HCT116 (cell line): ENCODE measurements at regions not wholly inside any gene's neighbourhood (a gene's known extent, or its start where the extent isn't known, plus 50 kb on each side); places are given as distances from the start of the nearest gene placed in this dataset.

Experiments
- ATAC-seq: fragments of 200-7000 bp; cut with Tn5 transposase; 2 replicates; pipeline ENCODE4 v1.9.1; 2020; ENCODE audit warnings: mild to moderate bottlenecking, moderate library complexity
- BruUV-seq: library from RNA; stranded (reverse); fragments of 400-500 nt; replicated peaks from 2 replicates; lab custom pipeline; 2021; lab: Mats Ljungman, UMichigan
- CTCF ChIA-PET: fragments of 300-600 bp; sonication (Branson Sonifier 250); formaldehyde crosslinking; loops from one replicate; lab custom pipeline; 2021; ENCODE audit warnings: antibody characterized with exemption; lab: Charles Lee
- POLR2A ChIA-PET: fragments of 300-600, 350-600 bp; sonication (Branson Sonifier 250); formaldehyde crosslinking; loops from one replicate; lab custom pipeline; 2021; ENCODE audit warnings: antibody characterized with exemption; lab: Charles Lee
- RAD21 ChIA-PET, 2 experiments: fragments of 300-600 bp; sonication (Branson Sonifier 250); formaldehyde crosslinking; loops; one replicate each; lab custom pipeline; 2023; ENCODE audit warnings: low total read pairs in 2 of 2; ENCODE audit not compliant: uncharacterized antibody in 2 of 2, unreplicated experiment in 2 of 2, low non-redundant PET in 1 of 2; lab: Charles Lee
- DNase-seq: peaks from one replicate; pipeline ENCODE4 v3.0.0-alpha.2; 2010; ENCODE audit warnings: low read depth, low spot score
- H2AFZ ChIP-seq: fragments of 200-600 bp; shearing (Covaris generic), sonication (generic); 2 replicates; pipeline ENCODE4 v1.6.1; 2017; ENCODE audit warnings: low read depth, mixed run types, mixed read lengths, antibody characterized with exemption, low read length; ENCODE audit not compliant: poor library complexity, severe bottlenecking
- H3K27ac ChIP-seq: 2 replicates; pipeline ENCODE4 v1.5.1; 2012; ENCODE audit warnings: low read depth, low read length
- H3K27me3 ChIP-seq: fragments of 200-600 bp; sonication (generic); 2 replicates; pipeline ENCODE4 v1.6.1; 2016; ENCODE audit warnings: mixed run types, low read length, mixed read lengths; ENCODE audit not compliant: insufficient read depth
- H3K36me3 ChIP-seq, 2 experiments: fragments of 200-500 bp in 1 of 2; fragments of 200-600 bp in 1 of 2; sonication (Bioruptor generic) in 1 of 2; sonication (generic) in 1 of 2; 2 replicates each; pipeline versions ENCODE4 v1.5.1 to v1.6.1; 2014 to 2016; ENCODE audit warnings: low read length in 2 of 2, inconsistent platforms in 1 of 2, mixed read lengths in 1 of 2, mixed run types in 1 of 2; ENCODE audit not compliant: insufficient read depth in 2 of 2, control insufficient read depth in 1 of 2
- H3K4me1 ChIP-seq, 2 experiments: fragments of 200-600 bp in 1 of 2; sonication (generic) in 1 of 2; 2 replicates each; pipeline versions ENCODE4 v1.5.1 to v1.6.1; 2012 to 2017; ENCODE audit warnings: low read length in 2 of 2, inconsistent platforms in 1 of 2, mild to moderate bottlenecking in 1 of 2, mixed read lengths in 1 of 2, mixed run types in 1 of 2, moderate library complexity in 1 of 2; ENCODE audit not compliant: insufficient read depth in 2 of 2, control insufficient read depth in 1 of 2
- H3K4me2 ChIP-seq: fragments of 200-600 bp; sonication (generic); 2 replicates; pipeline ENCODE4 v1.6.1; 2017; ENCODE audit warnings: mixed run types, low read length, mixed read lengths
- H3K4me3 ChIP-seq, 2 experiments: fragments of 200-600 bp in 1 of 2; sonication (generic) in 1 of 2; replicated peaks in 1 of 2; 2 replicates each; pipeline ENCODE4 v1.5.1; 2011 to 2016; ENCODE audit warnings: low read length in 2 of 2, control low read depth in 1 of 2, low read depth in 1 of 2, mild to moderate bottlenecking in 1 of 2, mixed read lengths in 1 of 2, mixed run types in 1 of 2
- H3K79me2 ChIP-seq: fragments of 200-600 bp; sonication (generic); 2 replicates; pipeline ENCODE4 v1.6.1; 2017; ENCODE audit warnings: mild to moderate bottlenecking, mixed run types, low read length, moderate library complexity, mixed read lengths; ENCODE audit not compliant: insufficient read depth
- H3K9ac ChIP-seq: fragments of 200-600 bp; sonication (generic); 2 replicates; pipeline ENCODE4 v1.6.1; 2016; ENCODE audit warnings: low read length, mixed read lengths
- H3K9me2 ChIP-seq: fragments of 200-600 bp; sonication (generic), shearing (Covaris generic); 2 replicates; pipeline ENCODE4 v1.6.1; 2017; ENCODE audit warnings: mixed run types, mild to moderate bottlenecking, moderate library complexity; ENCODE audit not compliant: insufficient read depth
- H3K9me3 ChIP-seq, 2 experiments: fragments of 200-500 bp in 1 of 2; fragments of 200-600 bp in 1 of 2; sonication (Bioruptor generic) in 1 of 2; sonication (generic) in 1 of 2; 2 replicates each; pipeline ENCODE4 v1.6.1; 2014 to 2017; ENCODE audit warnings: low read length in 2 of 2, mixed read lengths in 2 of 2, inconsistent platforms in 1 of 2, low read depth in 1 of 2, mild to moderate bottlenecking in 1 of 2, mixed run types in 1 of 2, moderate library complexity in 1 of 2; ENCODE audit not compliant: control insufficient read depth in 1 of 2, insufficient read depth in 1 of 2
- H4K20me1 ChIP-seq: fragments of 200-600 bp; sonication (generic), shearing (Covaris generic); 2 replicates; pipeline ENCODE4 v1.6.1; 2017; ENCODE audit warnings: mixed run types, mild to moderate bottlenecking, moderate library complexity; ENCODE audit not compliant: insufficient read depth
- EGR1 ChIP-seq: IDR thresholded peaks from 2 replicates; pipeline ENCODE4 v1.6.1; 2012; ENCODE audit warnings: low read depth
- EZH2 ChIP-seq: fragments of 200-600 bp; sonication (generic); IDR thresholded peaks from 2 replicates; pipeline ENCODE4 v1.6.1; 2017; ENCODE audit warnings: antibody characterized with exemption, mixed run types
- MAX ChIP-seq: IDR thresholded peaks from 2 replicates; pipeline ENCODE4 v1.6.1; 2012
- POLR2A ChIP-seq: IDR thresholded peaks from 2 replicates; pipeline ENCODE4 v1.7.0; 2011; ENCODE audit warnings: borderline replicate concordance; ENCODE audit not compliant: insufficient read depth, insufficient read length; ENCODE audit errors: extremely low read depth
- RAD21 ChIP-seq: IDR thresholded peaks from 2 replicates; pipeline ENCODE4 v1.6.1; 2012; ENCODE audit warnings: low read depth, mild to moderate bottlenecking
- SP1 ChIP-seq: IDR thresholded peaks from 2 replicates; pipeline ENCODE4 v1.6.1; 2012; ENCODE audit warnings: low read depth
- TCF7L2 ChIP-seq: IDR thresholded peaks from 2 replicates; pipeline ENCODE4 v1.7.0; 2011; ENCODE audit warnings: borderline replicate concordance, inconsistent platforms; ENCODE audit not compliant: insufficient read depth, insufficient read length; ENCODE audit errors: extremely low read depth
- YY1 ChIP-seq: IDR thresholded peaks from 2 replicates; pipeline ENCODE4 v1.6.1; 2011; ENCODE audit warnings: low read length, low read depth, moderate library complexity, mild to moderate bottlenecking; ENCODE audit not compliant: insufficient replicate concordance; ENCODE audit errors: extremely low read depth
- ZNF274 ChIP-seq: fragments of 200-500 bp; sonication (Bioruptor generic); IDR thresholded peaks from 2 replicates; pipeline ENCODE4 v1.6.1; 2014; ENCODE audit warnings: mild to moderate bottlenecking, low read depth, low read length, inconsistent platforms
- intact Hi-C: fragments of 100-400 bp; cut with micrococcal nuclease; formaldehyde crosslinking; loops from 2 replicates; pipeline ENCODE4 v1.10.0; 2022
- TF ChIP-seq, protein P1 (sequence below), 3 experiments: fragments of 200-600 bp in 1 of 3; sonication (generic) in 1 of 3; IDR thresholded peaks in 2 of 3; conservative IDR thresholded peaks in 1 of 3; 2 replicates each; pipeline ENCODE4 v1.5.1; 2012 to 2017; ENCODE audit warnings: low read depth in 2 of 3, low read length in 2 of 3, antibody characterized with exemption in 1 of 3, borderline replicate concordance in 1 of 3, control low read depth in 1 of 3, mild to moderate bottlenecking in 1 of 3, mixed read lengths in 1 of 3, mixed run types in 1 of 3, moderate library complexity in 1 of 3; ENCODE audit not compliant: insufficient read depth in 1 of 3
- TF ChIP-seq, protein P2 (sequence below): IDR thresholded peaks from 2 replicates; pipeline ENCODE4 v1.6.1; 2012; ENCODE audit warnings: low read depth

GRCh38 chr2:220315098-220315823 is 687.8 kb downstream of the SLC4A3 start:
- H3K9me3 ChIP-seq = no peaks in the 10 kb centered on the region
- ATAC-seq = no peak
- H3K36me3 ChIP-seq = no peaks in the 10 kb centered on the region
- no peaks in the 10 kb centered on the region for H3K79me2 ChIP-seq
- no peak for TF ChIP-seq EGR1
- H3K4me1 ChIP-seq = no peaks in the 10 kb centered on the region
- no peak for DNase-seq
- CTCF ChIA-PET = no interaction called here
- no peak overlapping the region for H2AFZ ChIP-seq
- POLR2A ChIA-PET = no interaction called here
- no peaks in the 10 kb centered on the region for H3K27me3 ChIP-seq
- intact Hi-C loops = no loop called here
- BruUV-seq = no TSS peak
- no peak overlapping the region for H3K27ac ChIP-seq
- no peak overlapping the region for H3K9ac ChIP-seq
- no peak overlapping the region for H3K4me2 ChIP-seq
- RAD21 ChIA-PET = no interaction called here
- H4K20me1 ChIP-seq = no peaks in the 10 kb centered on the region
- H3K4me3 ChIP-seq = no peak overlapping the region
- no peaks in the 10 kb centered on the region for H3K9me2 ChIP-seq

GRCh38 chr2:220318037-220318436 is 690.6 kb downstream of the SLC4A3 start:
- H3K27ac ChIP-seq = no peak overlapping the region
- CTCF ChIA-PET = no interaction called here
- intact Hi-C loops = no loop called here

More at GRCh38 chr2:220318037-220318436, 690.6 kb downstream of the SLC4A3 start:
- DNase-seq = no peak
- H3K36me3 ChIP-seq = 0 out of 4 replicates have a peak, but pooled peaks cover 0 to 2% of the 10 kb centered on the region in 2 experiments
- no peak overlapping the region for H3K9ac ChIP-seq
- no peaks in the 10 kb centered on the region for H3K27me3 ChIP-seq
- ChIA-PET RAD21 (interaction anchor here in 1 of 2 experiments (0.7 kb wide), 1 partner anchor 200 kb away, joined by 3 read pairs; no protein-coding TSS in a partner anchor), POLR2A (no interaction called here)
- H3K4me3 ChIP-seq = no peak overlapping the region
- H3K9me3 ChIP-seq = no peaks in the 10 kb centered on the region
- no peak for TF ChIP-seq TCF7L2
- TF ChIP-seq EZH2 = no peak
- TF ChIP-seq SP1 = no peak
- TF ChIP-seq POLR2A = no peak
- TF ChIP-seq, protein P1, sequence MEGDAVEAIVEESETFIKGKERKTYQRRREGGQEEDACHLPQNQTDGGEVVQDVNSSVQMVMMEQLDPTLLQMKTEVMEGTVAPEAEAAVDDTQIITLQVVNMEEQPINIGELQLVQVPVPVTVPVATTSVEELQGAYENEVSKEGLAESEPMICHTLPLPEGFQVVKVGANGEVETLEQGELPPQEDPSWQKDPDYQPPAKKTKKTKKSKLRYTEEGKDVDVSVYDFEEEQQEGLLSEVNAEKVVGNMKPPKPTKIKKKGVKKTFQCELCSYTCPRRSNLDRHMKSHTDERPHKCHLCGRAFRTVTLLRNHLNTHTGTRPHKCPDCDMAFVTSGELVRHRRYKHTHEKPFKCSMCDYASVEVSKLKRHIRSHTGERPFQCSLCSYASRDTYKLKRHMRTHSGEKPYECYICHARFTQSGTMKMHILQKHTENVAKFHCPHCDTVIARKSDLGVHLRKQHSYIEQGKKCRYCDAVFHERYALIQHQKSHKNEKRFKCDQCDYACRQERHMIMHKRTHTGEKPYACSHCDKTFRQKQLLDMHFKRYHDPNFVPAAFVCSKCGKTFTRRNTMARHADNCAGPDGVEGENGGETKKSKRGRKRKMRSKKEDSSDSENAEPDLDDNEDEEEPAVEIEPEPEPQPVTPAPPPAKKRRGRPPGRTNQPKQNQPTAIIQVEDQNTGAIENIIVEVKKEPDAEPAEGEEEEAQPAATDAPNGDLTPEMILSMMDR (IDR thresholded peaks at IDR 0.05 in 2 of 3, conservative IDR thresholded peaks at IDR 0.05 in 1 of 3; ENCODE audit: borderline replicate concordance in 1 of 3, insufficient read depth in 1 of 3, low read depth in 2 of 3, low read length in 2 of 3) = no peak
- TF ChIP-seq ZNF274 = no peak
- TF ChIP-seq, protein P2, sequence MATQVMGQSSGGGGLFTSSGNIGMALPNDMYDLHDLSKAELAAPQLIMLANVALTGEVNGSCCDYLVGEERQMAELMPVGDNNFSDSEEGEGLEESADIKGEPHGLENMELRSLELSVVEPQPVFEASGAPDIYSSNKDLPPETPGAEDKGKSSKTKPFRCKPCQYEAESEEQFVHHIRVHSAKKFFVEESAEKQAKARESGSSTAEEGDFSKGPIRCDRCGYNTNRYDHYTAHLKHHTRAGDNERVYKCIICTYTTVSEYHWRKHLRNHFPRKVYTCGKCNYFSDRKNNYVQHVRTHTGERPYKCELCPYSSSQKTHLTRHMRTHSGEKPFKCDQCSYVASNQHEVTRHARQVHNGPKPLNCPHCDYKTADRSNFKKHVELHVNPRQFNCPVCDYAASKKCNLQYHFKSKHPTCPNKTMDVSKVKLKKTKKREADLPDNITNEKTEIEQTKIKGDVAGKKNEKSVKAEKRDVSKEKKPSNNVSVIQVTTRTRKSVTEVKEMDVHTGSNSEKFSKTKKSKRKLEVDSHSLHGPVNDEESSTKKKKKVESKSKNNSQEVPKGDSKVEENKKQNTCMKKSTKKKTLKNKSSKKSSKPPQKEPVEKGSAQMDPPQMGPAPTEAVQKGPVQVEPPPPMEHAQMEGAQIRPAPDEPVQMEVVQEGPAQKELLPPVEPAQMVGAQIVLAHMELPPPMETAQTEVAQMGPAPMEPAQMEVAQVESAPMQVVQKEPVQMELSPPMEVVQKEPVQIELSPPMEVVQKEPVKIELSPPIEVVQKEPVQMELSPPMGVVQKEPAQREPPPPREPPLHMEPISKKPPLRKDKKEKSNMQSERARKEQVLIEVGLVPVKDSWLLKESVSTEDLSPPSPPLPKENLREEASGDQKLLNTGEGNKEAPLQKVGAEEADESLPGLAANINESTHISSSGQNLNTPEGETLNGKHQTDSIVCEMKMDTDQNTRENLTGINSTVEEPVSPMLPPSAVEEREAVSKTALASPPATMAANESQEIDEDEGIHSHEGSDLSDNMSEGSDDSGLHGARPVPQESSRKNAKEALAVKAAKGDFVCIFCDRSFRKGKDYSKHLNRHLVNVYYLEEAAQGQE = no peak
- no peak for TF ChIP-seq EGR1
- no peak for TF ChIP-seq MAX
- no peak for TF ChIP-seq YY1
- TF ChIP-seq RAD21 = no peak
- H4K20me1 ChIP-seq = no peaks in the 10 kb centered on the region
- H3K4me2 ChIP-seq = no peak overlapping the region
- H3K4me1 ChIP-seq = no peaks in the 10 kb centered on the region
- ATAC-seq = no peak
- no TSS peak for BruUV-seq
- H3K79me2 ChIP-seq = no peaks in the 10 kb centered on the region
- no peak overlapping the region for H2AFZ ChIP-seq
- H3K9me2 ChIP-seq = no peaks in the 10 kb centered on the region
